Astrocyte of the cerebellum (primary cell): ENCODE measurements at regions not wholly inside any gene's neighbourhood (a gene's known extent, or its start where the extent isn't known, plus 50 kb on each side); places are given as distances from the start of the nearest gene placed in this dataset.

Source experiments
- DNase-seq: peaks from one replicate; pipeline ENCODE4 v3.0.0-alpha.2; 2011; ENCODE audit warnings: low read depth
- H3K4me3 ChIP-seq: 2 replicates; pipeline ENCODE4 v1.5.1; 2011; ENCODE audit warnings: mild to moderate bottlenecking, low read depth, low read length, moderate library complexity
- in situ Hi-C: cut with HindIII; loops from 2 replicates; pipeline ENCODE4 v1.10.0; 2017; ENCODE audit warnings: low sequenced_read_pairs
- TF ChIP-seq, protein P1 (sequence below): IDR thresholded peaks from 2 replicates; pipeline ENCODE4 v1.5.1; 2012; ENCODE audit warnings: low read length, low read depth, moderate library complexity, mild to moderate bottlenecking; ENCODE audit errors: missing control alignments

GRCh38 chr3:34646911-34647460 is 848.6 kb downstream of the PDCD6IP start:
- TF ChIP-seq, protein P1, sequence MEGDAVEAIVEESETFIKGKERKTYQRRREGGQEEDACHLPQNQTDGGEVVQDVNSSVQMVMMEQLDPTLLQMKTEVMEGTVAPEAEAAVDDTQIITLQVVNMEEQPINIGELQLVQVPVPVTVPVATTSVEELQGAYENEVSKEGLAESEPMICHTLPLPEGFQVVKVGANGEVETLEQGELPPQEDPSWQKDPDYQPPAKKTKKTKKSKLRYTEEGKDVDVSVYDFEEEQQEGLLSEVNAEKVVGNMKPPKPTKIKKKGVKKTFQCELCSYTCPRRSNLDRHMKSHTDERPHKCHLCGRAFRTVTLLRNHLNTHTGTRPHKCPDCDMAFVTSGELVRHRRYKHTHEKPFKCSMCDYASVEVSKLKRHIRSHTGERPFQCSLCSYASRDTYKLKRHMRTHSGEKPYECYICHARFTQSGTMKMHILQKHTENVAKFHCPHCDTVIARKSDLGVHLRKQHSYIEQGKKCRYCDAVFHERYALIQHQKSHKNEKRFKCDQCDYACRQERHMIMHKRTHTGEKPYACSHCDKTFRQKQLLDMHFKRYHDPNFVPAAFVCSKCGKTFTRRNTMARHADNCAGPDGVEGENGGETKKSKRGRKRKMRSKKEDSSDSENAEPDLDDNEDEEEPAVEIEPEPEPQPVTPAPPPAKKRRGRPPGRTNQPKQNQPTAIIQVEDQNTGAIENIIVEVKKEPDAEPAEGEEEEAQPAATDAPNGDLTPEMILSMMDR, result no peak
- in situ Hi-C loops, result no loop called here
- no peak overlapping the region for H3K4me3 ChIP-seq
- DNase-seq, result no peak

DNA sequence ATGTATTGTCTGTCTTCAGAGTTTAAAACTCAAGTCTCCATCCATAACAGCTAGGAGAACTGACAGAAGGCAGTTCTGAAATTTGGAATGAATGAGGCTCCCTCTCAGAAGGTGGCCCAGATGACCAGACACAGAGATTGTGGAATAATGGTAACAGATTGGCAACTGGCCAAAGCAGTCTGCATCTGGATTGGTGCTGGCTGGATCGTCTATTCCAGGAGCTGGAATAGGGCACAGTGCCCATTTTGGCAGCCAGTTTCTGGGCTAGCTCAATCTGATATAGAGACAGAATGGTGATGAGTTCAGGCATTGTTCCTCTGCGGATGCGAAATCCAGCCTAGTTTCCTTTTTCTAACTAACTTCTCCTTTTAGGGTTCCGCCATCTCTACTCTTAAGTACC is 851.7 kb downstream of the PDCD6IP start:
- in situ Hi-C loops, result no loop called here
- TF ChIP-seq, protein P1, result no peak
- H3K4me3 ChIP-seq, result no peak overlapping the region
- DNase-seq, result no peak

DNA sequence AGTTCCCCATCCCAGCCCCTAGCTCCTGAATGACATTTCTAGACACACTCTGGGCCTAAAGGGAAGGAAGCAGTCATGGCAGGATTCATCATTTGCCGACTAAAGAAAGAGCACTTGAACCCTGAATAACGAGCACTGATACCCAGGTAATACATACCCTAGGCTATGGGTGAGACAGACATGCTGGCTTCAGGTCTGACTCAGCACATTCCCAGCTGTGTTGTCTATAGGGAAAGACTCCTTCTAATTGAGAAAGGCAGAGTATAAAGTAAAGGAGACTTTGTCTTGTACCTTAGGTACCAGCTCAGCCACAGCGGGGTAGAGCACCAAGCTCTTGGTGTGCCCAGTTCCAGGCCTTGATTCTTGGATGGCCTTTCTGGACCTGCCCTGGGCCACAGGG is 870.5 kb downstream of the PDCD6IP start:
- in situ Hi-C loops, result no loop called here

GRCh38 chr3:34669490-34669889 is 871.1 kb downstream of the PDCD6IP start:
- TF ChIP-seq, protein P1, result no peak
- in situ Hi-C loops, result no loop called here
- DNase-seq, result no peak
- H3K4me3 ChIP-seq, result no peak overlapping the region

More for the DNA sequence above, 870.5 kb downstream of the PDCD6IP start:
- TF ChIP-seq, protein P1, result no peak
- H3K4me3 ChIP-seq, result no peak overlapping the region
- no peak for DNase-seq

GRCh38 chr3:34675383-34676120 is 877.1 kb downstream of the PDCD6IP start:
- peak; percentile 53 for DNase-seq
- TF ChIP-seq, protein P1, result no peak
- in situ Hi-C loops, result no loop called here

GRCh38 chr3:34676436-34676835 is 878.0 kb downstream of the PDCD6IP start:
- in situ Hi-C loops, result no loop called here
- H3K4me3 ChIP-seq, result no peak overlapping the region
- TF ChIP-seq, protein P1, result no peak
- peak; percentile 23 for DNase-seq

More at GRCh38 chr3:34675383-34676120, 877.1 kb downstream of the PDCD6IP start:
- H3K4me3 ChIP-seq, result no peak overlapping the region
